AG04450 (cell line): ENCODE measurements at regions not wholly inside any gene's neighbourhood (a gene's known extent, or its start where the extent isn't known, plus 50 kb on each side); places are given as distances from the start of the nearest gene placed in this dataset.

Experiments
- CTCF ChIA-PET: fragments of 300-600, 350-600 bp; formaldehyde crosslinking; extraction: SDS; loops from one replicate; lab custom pipeline; 2022; ENCODE audit warnings: antibody characterized with exemption, inconsistent platforms; lab: Charles Lee
- POLR2A ChIA-PET: fragments of 350-600 bp; formaldehyde crosslinking; extraction: SDS; loops from one replicate; lab custom pipeline; 2021; ENCODE audit warnings: antibody characterized with exemption, inconsistent platforms; lab: Yijun Ruan, JAX
- DNase-seq: peaks from one replicate; pipeline ENCODE4 v3.0.0-alpha.2; 2011; ENCODE audit warnings: low read depth, low spot score
- H3K27ac ChIP-seq: one replicate; pipeline ENCODE4 v1.5.1; 2012; ENCODE audit warnings: low read depth, low read length, control low read depth
- H3K27me3 ChIP-seq: one replicate; pipeline ENCODE4 v1.6.0; 2012; ENCODE audit warnings: low read length; ENCODE audit not compliant: control insufficient read depth, insufficient read depth
- H3K4me3 ChIP-seq: 2 replicates; pipeline ENCODE4 v1.5.1; 2011; ENCODE audit warnings: mild to moderate bottlenecking, low read depth, low read length, control low read depth
- H3K9me3 ChIP-seq: 2 replicates; pipeline ENCODE4 v1.5.1; 2012; ENCODE audit warnings: low read length; ENCODE audit not compliant: control insufficient read depth, insufficient read depth
- CTCF ChIP-seq: IDR thresholded peaks from 2 replicates; pipeline ENCODE4 v1.5.1; 2011; ENCODE audit warnings: low read depth, low read length, control low read depth, inconsistent platforms

GRCh38 chr5:124332273-124332672 lies 414.2 kb downstream of the ZNF608 start:
- H3K4me3 ChIP-seq = no peak overlapping the region
- H3K27ac ChIP-seq = no peak overlapping the region
- ChIA-PET CTCF (no interaction called here), POLR2A (no interaction called here)
- H3K27me3 ChIP-seq = no peaks in the 10 kb centered on the region
- no peak for TF ChIP-seq CTCF
- no peaks in the 10 kb centered on the region for H3K9me3 ChIP-seq
- DNase-seq = no peak

GRCh38 chr5:124330595-124331220 lies 415.7 kb downstream of the ZNF608 start:
- no peak for TF ChIP-seq CTCF
- Histone ChIP-seq H3K27ac (no peak overlapping the region), H3K27me3 (no peaks in the 10 kb centered on the region), H3K4me3 (no peak overlapping the region), H3K9me3 (no peaks in the 10 kb centered on the region)
- ChIA-PET POLR2A (no interaction called here), CTCF (no interaction called here)
- no peak for DNase-seq

DNA sequence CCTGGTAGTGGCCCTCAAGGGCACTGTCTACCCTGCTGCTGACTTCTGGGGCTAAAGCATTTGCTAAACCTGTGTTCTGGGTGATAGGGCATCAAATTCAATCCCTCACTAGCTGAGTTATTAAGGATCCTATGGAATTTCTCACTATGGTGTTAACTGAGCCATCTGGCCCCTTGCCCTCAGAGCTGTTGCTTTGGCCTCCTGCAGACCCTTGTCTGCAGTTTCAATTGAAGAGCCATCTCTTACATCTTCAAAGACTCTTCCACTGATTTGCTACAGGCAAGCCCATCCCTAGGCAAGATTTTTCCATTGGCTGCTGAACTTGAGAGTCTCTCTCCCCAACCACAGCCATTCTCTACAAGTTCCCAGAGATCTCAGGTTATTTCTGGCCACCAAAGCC lies 418.2 kb downstream of the ZNF608 start:
- CTCF ChIA-PET = no interaction called here
- POLR2A ChIA-PET = no interaction called here
- Histone ChIP-seq H3K27me3 (no peaks in the 10 kb centered on the region), H3K9me3 (no peaks in the 10 kb centered on the region), H3K27ac (no peak overlapping the region), H3K4me3 (no peak overlapping the region)
- DNase-seq = no peak
- TF ChIP-seq CTCF = no peak

GRCh38 chr5:124318661-124319060 lies 427.8 kb downstream of the ZNF608 start:
- ChIA-PET POLR2A (no interaction called here), CTCF (no interaction called here)
- no peaks in the 10 kb centered on the region for H3K9me3 ChIP-seq
- no peaks in the 10 kb centered on the region for H3K27me3 ChIP-seq
- H3K27ac ChIP-seq = no peak overlapping the region
- no peak for DNase-seq
- no peak for TF ChIP-seq CTCF
- no peak overlapping the region for H3K4me3 ChIP-seq

GRCh38 chr5:124317451-124317850 lies 429.0 kb downstream of the ZNF608 start:
- DNase-seq = no peak
- no peaks in the 10 kb centered on the region for H3K27me3 ChIP-seq
- no peak overlapping the region for H3K4me3 ChIP-seq
- no peak overlapping the region for H3K27ac ChIP-seq
- ChIA-PET CTCF (no interaction called here), POLR2A (no interaction called here)
- H3K9me3 ChIP-seq = no peaks in the 10 kb centered on the region
- no peak for TF ChIP-seq CTCF
